ENCODE measurements at regions not wholly inside any gene's neighbourhood (a gene's known extent, or its start where the extent isn't known, plus 50 kb on each side); places are given as distances from the start of the nearest gene placed in this dataset.

GRCh38 chr10:33799944-33800323 lies 465.5 kb upstream of the NRP1 start:
- TF ChIP-seq CTCF (IDR thresholded peaks at IDR 0.05; ENCODE audit: borderline replicate concordance, extremely low read depth, low read length, poor library complexity, severe bottlenecking), result no peak
- TF ChIP-seq EZH2 (IDR thresholded peaks at IDR 0.05; ENCODE audit: borderline replicate concordance, low read depth, low read length, severe bottlenecking), result no peak
